ENCODE measurements at regions not wholly inside any gene's neighbourhood (a gene's known extent, or its start where the extent isn't known, plus 50 kb on each side); places are given as distances from the start of the nearest gene placed in this dataset.

DNA sequence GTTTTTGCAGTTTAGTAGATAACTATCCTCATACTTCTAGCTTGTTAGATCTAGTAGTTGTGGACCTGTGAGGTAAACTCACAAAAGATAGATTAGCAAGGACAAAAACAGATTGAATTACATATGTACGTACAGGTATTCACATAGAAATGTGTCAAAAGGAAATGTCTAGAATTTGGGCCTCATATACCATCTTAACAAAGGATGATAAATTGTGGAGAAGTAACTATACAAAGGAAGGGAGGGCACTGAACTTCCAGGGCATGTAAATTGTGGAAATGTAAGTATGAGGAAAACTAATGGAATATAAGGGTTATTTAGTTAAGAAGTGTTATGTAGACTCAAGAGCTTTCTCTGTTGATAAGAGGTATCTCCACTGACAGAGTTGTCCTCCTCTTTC, 477.3 kb downstream of the KCNJ2 start:
- H3K27me3 ChIP-seq (ENCODE audit: control insufficient read depth in 4 of 4, insufficient read depth in 4 of 4, low read length in 3 of 4) = no peaks in the 10 kb centered on the region
- H3K4me3 ChIP-seq (ENCODE audit: low read depth in 1 of 3, low read length in 3 of 3) = no peak overlapping the region
- no peaks in the 10 kb centered on the region for H3K9me3 ChIP-seq (ENCODE audit: control insufficient read depth in 4 of 4, low read length in 3 of 4)
- DNase-seq (ENCODE audit: low spot score) = no peak
- H3K27ac ChIP-seq (ENCODE audit: low read depth in 1 of 2, low read length in 2 of 2) = no peak overlapping the region
- H3K36me3 ChIP-seq (ENCODE audit: control insufficient read depth in 4 of 4, insufficient read depth in 3 of 4, low read depth in 1 of 4, low read length in 3 of 4) = no peaks in the 10 kb centered on the region
- TF ChIP-seq HNF4G (IDR thresholded peaks at IDR 0.05) (no peak), EGR1 (IDR thresholded peaks at IDR 0.05; ENCODE audit: low read depth in 2 of 2) (no peak), RAD21 (IDR thresholded peaks at IDR 0.05) (no peak)
- TF ChIP-seq, protein P1, sequence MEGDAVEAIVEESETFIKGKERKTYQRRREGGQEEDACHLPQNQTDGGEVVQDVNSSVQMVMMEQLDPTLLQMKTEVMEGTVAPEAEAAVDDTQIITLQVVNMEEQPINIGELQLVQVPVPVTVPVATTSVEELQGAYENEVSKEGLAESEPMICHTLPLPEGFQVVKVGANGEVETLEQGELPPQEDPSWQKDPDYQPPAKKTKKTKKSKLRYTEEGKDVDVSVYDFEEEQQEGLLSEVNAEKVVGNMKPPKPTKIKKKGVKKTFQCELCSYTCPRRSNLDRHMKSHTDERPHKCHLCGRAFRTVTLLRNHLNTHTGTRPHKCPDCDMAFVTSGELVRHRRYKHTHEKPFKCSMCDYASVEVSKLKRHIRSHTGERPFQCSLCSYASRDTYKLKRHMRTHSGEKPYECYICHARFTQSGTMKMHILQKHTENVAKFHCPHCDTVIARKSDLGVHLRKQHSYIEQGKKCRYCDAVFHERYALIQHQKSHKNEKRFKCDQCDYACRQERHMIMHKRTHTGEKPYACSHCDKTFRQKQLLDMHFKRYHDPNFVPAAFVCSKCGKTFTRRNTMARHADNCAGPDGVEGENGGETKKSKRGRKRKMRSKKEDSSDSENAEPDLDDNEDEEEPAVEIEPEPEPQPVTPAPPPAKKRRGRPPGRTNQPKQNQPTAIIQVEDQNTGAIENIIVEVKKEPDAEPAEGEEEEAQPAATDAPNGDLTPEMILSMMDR (IDR thresholded peaks at IDR 0.05; ENCODE audit: low read depth, low read length, missing input control) = no peak
- TF ChIP-seq, protein P2, sequence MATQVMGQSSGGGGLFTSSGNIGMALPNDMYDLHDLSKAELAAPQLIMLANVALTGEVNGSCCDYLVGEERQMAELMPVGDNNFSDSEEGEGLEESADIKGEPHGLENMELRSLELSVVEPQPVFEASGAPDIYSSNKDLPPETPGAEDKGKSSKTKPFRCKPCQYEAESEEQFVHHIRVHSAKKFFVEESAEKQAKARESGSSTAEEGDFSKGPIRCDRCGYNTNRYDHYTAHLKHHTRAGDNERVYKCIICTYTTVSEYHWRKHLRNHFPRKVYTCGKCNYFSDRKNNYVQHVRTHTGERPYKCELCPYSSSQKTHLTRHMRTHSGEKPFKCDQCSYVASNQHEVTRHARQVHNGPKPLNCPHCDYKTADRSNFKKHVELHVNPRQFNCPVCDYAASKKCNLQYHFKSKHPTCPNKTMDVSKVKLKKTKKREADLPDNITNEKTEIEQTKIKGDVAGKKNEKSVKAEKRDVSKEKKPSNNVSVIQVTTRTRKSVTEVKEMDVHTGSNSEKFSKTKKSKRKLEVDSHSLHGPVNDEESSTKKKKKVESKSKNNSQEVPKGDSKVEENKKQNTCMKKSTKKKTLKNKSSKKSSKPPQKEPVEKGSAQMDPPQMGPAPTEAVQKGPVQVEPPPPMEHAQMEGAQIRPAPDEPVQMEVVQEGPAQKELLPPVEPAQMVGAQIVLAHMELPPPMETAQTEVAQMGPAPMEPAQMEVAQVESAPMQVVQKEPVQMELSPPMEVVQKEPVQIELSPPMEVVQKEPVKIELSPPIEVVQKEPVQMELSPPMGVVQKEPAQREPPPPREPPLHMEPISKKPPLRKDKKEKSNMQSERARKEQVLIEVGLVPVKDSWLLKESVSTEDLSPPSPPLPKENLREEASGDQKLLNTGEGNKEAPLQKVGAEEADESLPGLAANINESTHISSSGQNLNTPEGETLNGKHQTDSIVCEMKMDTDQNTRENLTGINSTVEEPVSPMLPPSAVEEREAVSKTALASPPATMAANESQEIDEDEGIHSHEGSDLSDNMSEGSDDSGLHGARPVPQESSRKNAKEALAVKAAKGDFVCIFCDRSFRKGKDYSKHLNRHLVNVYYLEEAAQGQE (IDR thresholded peaks at IDR 0.05) = no peak
- no peak overlapping the region for H3K9ac ChIP-seq (ENCODE audit: low read depth in 1 of 2, low read length in 2 of 2)
- H3K4me1 ChIP-seq (ENCODE audit: control insufficient read depth in 4 of 4, insufficient read depth in 4 of 4, low read length in 3 of 4) = no peaks in the 10 kb centered on the region
- WGBS = 95% methylated on average over 1 of the region's 1 CpG

DNA sequence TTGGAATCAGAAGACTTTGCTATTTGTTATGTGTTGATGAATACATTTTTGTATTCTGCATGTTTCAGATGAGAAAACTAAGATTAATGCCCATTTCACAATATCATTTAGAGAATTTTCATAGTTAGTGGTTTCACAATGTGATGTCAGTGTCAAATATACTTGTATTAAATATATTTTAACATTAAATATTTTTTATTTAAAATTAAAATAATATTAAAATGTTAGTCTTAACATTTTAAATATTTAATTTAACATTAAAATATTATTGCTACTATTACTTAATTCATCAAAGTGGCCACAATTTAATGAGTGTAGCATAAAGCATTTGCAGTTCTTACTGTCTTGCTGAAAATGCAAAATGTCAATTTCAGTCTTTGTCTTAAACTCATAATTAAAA, 478.8 kb downstream of the KCNJ2 start:
- no peak for TF ChIP-seq RAD21 (IDR thresholded peaks at IDR 0.05)
- no peak for TF ChIP-seq HNF4G (IDR thresholded peaks at IDR 0.05)
- TF ChIP-seq, protein P2 (IDR thresholded peaks at IDR 0.05) = no peak
- no peak for TF ChIP-seq YY1 (IDR thresholded peaks at IDR 0.05)
- TF ChIP-seq, protein P3, sequence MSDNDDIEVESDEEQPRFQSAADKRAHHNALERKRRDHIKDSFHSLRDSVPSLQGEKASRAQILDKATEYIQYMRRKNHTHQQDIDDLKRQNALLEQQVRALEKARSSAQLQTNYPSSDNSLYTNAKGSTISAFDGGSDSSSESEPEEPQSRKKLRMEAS (IDR thresholded peaks at IDR 0.05) = no peak
- Histone ChIP-seq H3K27me3 (ENCODE audit: control insufficient read depth in 4 of 4, insufficient read depth in 4 of 4, low read length in 3 of 4) (no peaks in the 10 kb centered on the region), H3K36me3 (ENCODE audit: control insufficient read depth in 4 of 4, insufficient read depth in 3 of 4, low read depth in 1 of 4, low read length in 3 of 4) (no peaks in the 10 kb centered on the region), H3K27ac (ENCODE audit: low read depth in 1 of 2, low read length in 2 of 2) (no peak overlapping the region), H3K9me3 (ENCODE audit: control insufficient read depth in 4 of 4, low read length in 3 of 4) (no peaks in the 10 kb centered on the region), H3K4me1 (ENCODE audit: control insufficient read depth in 4 of 4, insufficient read depth in 4 of 4, low read length in 3 of 4) (no peaks in the 10 kb centered on the region), H3K9ac (ENCODE audit: low read depth in 1 of 2, low read length in 2 of 2) (no peak overlapping the region), H3K4me3 (ENCODE audit: low read depth in 1 of 3, low read length in 3 of 3) (no peak overlapping the region)
- no peak for DNase-seq (ENCODE audit: low spot score)

DNA sequence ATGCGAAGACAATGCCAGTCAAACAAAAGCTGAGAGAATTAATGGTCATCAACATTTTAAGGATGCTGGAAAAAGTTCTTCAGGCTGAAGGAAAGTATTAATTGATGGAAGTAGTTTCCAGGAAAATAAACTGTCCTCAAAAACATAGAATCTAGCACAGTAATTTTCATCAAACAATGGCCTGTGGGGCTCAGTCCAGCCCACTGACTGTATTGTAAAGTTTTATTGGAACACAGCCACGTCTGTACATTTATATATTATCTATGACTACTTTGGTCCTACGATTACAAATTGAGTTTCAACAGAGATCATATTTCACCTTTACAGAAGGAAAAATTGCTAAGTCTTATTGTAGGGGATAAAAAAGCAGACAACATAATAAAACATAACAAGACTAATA, 484.5 kb downstream of the KCNJ2 start:
- no peaks in the 10 kb centered on the region for H3K27me3 ChIP-seq (ENCODE audit: control insufficient read depth in 4 of 4, insufficient read depth in 4 of 4, low read length in 3 of 4)
- no peaks in the 10 kb centered on the region for H3K36me3 ChIP-seq (ENCODE audit: control insufficient read depth in 4 of 4, insufficient read depth in 3 of 4, low read depth in 1 of 4, low read length in 3 of 4)
- H3K4me1 ChIP-seq (ENCODE audit: control insufficient read depth in 4 of 4, insufficient read depth in 4 of 4, low read length in 3 of 4) = peaks cover 0 to 10% (median 6%) of the 10 kb centered on the region in 4 donors
- WGBS = 84% methylated on average over 3 of the region's 3 CpGs
- TF ChIP-seq RAD21 (IDR thresholded peaks at IDR 0.05) = no peak
- TF ChIP-seq GABPA (IDR thresholded peaks at IDR 0.05 in 1 of 2, conservative IDR thresholded peaks at IDR 0.05 in 1 of 2) = no peak
- TF ChIP-seq, protein P3 (IDR thresholded peaks at IDR 0.05) = no peak
- no peak for TF ChIP-seq EGR1 (IDR thresholded peaks at IDR 0.05; ENCODE audit: low read depth in 2 of 2)
- TF ChIP-seq HNF4G (IDR thresholded peaks at IDR 0.05) = no peak
- no peak for TF ChIP-seq YY1 (IDR thresholded peaks at IDR 0.05)
- no peak for TF ChIP-seq JUND (IDR thresholded peaks at IDR 0.05)
- TF ChIP-seq, protein P4, sequence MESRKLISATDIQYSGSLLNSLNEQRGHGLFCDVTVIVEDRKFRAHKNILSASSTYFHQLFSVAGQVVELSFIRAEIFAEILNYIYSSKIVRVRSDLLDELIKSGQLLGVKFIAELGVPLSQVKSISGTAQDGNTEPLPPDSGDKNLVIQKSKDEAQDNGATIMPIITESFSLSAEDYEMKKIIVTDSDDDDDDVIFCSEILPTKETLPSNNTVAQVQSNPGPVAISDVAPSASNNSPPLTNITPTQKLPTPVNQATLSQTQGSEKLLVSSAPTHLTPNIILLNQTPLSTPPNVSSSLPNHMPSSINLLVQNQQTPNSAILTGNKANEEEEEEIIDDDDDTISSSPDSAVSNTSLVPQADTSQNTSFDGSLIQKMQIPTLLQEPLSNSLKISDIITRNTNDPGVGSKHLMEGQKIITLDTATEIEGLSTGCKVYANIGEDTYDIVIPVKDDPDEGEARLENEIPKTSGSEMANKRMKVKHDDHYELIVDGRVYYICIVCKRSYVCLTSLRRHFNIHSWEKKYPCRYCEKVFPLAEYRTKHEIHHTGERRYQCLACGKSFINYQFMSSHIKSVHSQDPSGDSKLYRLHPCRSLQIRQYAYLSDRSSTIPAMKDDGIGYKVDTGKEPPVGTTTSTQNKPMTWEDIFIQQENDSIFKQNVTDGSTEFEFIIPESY (IDR thresholded peaks at IDR 0.05) = no peak
- TF ChIP-seq NR2F2 (IDR thresholded peaks at IDR 0.05) = no peak
- no peak for TF ChIP-seq FOXA1 (IDR thresholded peaks at IDR 0.05)
- TF ChIP-seq RXRA (IDR thresholded peaks at IDR 0.05) = no peak
- no peak for TF ChIP-seq SP1 (IDR thresholded peaks at IDR 0.05)
- no peak overlapping the region for H3K27ac ChIP-seq (ENCODE audit: low read depth in 1 of 2, low read length in 2 of 2)
- H3K9ac ChIP-seq (ENCODE audit: low read depth in 1 of 2, low read length in 2 of 2) = no peak overlapping the region
- DNase-seq (ENCODE audit: low spot score) = no peak
- no peak overlapping the region for H3K4me3 ChIP-seq (ENCODE audit: low read depth in 1 of 3, low read length in 3 of 3)
- no peaks in the 10 kb centered on the region for H3K9me3 ChIP-seq (ENCODE audit: control insufficient read depth in 4 of 4, low read length in 3 of 4)

Data from liver (tissue), 8 donors.